ENCODE measurements at regions not wholly inside any gene's neighbourhood (a gene's known extent, or its start where the extent isn't known, plus 50 kb on each side); places are given as distances from the start of the nearest gene placed in this dataset.

- no peak for DNase-seq
These were observed 185.1 kb upstream of the CDKN3 start for GRCh38 chr14:54211551-54212308.

GRCh38 chr14:54213536-54213935 lies 183.3 kb upstream of the CDKN3 start:
- DNase-seq, result no peak

- no peak for DNase-seq
These were observed 180.0 kb upstream of the CDKN3 start for GRCh38 chr14:54216827-54217226.

- DNase-seq, result no peak
These were observed 177.3 kb upstream of the CDKN3 start for GRCh38 chr14:54219261-54220070.

DNA sequence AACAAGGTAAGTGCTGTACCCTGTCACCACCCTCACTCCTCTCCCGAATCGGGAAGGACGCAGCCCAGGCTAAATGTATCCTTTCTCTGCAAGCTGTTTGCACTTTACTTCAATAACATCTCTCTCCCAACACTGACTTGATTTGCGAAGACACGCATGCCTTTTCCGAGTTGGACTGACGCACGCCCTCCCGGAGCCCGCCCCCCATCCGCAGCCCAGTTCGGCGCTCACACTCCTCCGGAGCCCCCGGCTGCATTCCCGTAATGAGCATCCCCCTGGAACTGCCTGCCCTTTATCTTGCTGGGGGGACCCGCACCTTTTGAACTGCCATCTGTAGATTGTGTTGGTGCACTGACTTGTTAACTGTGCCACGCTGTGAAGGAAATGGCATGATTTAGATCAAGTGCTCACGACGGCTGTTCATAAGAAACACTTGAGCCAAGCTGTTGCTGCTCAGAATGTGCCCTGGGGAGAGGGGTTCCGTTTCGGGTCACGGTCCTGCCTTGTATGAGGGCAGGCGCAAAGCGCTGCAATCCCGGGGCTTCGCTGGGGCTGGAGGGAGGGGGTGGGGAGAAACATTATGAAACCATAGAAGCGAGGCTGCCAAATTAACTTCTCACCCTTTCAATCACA lies 176.6 kb upstream of the CDKN3 start:
- no peak for DNase-seq

GRCh38 chr14:54220704-54221431 lies 175.9 kb upstream of the CDKN3 start:
- DNase-seq, result no peak

DNA sequence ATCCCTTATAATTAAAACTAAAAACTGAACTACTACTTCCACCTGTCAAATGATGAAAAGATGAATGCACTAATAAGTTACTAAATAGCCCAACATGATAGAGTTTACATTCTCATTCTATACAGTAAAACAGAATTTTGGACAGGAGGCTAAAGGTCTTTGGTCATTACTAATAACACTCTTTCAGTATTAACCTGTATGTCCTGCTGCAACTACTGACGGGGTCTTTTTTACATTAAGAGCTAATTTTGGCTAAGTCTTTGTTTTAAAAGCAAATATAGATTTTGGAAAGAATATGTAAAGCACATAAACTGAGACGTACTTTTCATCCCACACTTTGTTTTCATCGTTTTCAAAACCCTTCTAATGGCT lies 175.4 kb upstream of the CDKN3 start:
- no peak for DNase-seq

DNA sequence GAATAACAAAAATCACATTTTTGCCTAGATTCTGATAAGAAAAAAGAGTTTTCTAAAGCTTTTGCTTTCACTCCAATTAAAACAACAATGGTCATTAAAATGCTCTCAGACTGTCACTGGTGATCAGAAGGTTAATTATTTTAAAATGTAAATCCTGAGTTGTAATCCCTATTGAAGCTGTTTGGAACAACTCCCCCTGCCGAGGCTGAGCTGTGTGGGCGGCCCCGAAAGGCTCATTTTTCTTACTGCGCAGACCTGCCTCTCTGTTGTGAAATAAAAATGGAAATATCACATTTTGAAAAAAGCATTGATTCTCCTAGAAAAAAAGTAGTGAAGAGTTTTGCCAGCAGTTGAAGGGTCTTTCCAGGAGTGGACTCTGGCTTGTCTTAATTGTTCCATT lies 174.8 kb upstream of the CDKN3 start:
- no peak for DNase-seq

DNA sequence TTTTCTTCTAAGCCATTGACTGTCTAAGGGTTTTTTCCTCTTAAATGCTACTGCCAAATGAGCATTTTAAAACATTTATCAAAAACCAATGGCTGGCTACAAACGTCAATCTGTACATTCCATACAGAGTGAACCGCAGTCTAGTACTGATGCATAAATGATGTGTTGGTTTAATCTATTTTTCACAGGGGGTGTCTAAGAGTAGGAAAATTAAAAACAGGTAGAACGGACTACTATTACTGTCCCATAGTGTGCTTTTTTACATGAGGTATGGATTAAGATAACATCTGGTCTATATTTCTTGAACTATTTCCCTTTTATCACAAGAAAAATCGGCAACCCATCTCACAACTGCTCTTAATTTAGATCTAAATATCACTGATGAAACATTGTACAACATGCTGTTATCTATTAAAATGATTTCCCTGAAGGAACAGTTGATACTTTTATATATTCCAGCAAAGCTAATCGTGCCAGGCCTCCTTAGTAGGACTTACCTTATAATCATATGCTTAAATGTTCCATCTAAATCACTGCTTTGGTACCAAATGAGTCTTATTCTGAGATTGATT lies 172.9 kb upstream of the CDKN3 start:
- DNase-seq, result no peak

GRCh38 chr14:54225457-54226060 lies 171.2 kb upstream of the CDKN3 start:
- no peak for DNase-seq

DNA sequence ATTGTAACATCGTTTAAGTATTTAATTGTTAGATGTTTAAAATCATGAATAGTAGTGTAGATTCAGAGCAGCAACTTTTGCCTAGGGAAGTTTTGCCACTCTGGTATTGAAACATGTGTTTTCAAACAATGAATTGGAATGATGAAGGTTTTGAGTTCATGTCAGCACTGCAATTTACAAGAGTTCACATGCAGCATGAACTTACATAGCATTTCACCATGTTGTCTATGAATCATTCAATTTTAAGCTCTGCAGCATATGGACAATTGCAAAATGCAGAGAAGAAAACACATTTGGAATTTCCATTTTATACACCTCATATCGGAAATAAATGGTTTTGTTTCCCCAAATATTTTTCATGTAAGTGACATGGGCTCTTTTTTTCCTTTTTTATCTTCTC lies 170.7 kb upstream of the CDKN3 start:
- no peak for DNase-seq

GRCh38 chr14:54226558-54226957 lies 170.2 kb upstream of the CDKN3 start:
- no peak for DNase-seq

DNA sequence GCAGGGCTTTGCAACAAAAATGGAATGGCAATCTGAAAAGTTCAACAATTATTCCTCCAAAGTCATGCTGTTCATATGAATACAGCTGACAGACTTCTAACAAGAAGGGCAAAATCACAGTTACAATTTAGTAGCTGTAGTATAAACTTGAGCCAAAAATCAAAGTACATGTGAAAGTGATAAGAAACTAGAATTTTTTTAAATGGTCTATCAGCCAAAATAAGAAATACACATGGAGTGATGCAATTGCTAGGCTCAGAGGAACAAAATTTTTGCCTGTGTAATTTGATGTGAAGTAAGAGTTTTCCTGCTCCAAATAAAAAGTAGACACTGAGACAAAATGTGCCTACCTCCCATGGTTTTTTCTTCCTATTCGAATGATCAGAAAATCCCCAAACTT lies 167.7 kb upstream of the CDKN3 start:
- no peak for DNase-seq

- no peak for DNase-seq
These were observed 166.2 kb upstream of the CDKN3 start for GRCh38 chr14:54230645-54231044.

DNA sequence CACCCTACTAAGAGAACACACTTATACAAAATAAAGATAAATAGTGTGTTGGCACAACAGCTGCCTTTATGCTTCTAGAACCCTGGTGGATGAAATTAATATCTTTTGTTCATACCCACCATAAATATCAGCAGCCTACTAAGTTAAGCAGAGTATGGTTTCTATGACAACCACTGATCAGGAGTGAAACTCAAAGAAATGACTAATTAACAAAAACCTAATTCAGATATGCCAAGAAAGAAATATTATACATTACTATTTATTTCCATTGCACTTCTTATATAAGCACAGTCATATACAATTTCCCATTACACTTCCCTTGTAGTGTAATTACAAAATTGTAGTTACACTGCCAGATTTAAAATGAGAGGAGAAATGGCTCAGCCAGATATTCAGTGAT lies 164.1 kb upstream of the CDKN3 start:
- no peak for DNase-seq

DNA sequence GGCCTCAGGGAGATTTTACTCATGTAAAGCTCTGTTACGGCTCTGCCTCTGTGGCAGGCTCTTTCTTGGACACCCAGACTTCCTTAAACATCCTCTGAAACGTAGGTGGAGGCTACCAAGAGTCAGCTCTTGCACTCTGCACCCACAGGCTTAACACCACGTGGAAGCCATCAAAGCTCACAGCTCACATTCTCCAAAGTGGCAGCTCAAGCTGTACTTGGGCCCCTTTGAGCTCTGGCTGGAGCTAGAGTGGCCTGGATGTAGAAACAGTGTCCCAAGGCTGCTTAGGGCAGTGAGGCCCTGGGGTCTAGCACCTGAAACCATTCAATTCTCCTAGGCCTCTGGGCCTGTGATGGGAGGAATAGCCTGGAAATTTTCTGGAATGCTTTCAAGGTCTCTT lies 155.3 kb upstream of the CDKN3 start:
- DNase-seq, result no peak

- no peak for DNase-seq
These were observed 145.5 kb upstream of the CDKN3 start for GRCh38 chr14:54251356-54251755.

DNA sequence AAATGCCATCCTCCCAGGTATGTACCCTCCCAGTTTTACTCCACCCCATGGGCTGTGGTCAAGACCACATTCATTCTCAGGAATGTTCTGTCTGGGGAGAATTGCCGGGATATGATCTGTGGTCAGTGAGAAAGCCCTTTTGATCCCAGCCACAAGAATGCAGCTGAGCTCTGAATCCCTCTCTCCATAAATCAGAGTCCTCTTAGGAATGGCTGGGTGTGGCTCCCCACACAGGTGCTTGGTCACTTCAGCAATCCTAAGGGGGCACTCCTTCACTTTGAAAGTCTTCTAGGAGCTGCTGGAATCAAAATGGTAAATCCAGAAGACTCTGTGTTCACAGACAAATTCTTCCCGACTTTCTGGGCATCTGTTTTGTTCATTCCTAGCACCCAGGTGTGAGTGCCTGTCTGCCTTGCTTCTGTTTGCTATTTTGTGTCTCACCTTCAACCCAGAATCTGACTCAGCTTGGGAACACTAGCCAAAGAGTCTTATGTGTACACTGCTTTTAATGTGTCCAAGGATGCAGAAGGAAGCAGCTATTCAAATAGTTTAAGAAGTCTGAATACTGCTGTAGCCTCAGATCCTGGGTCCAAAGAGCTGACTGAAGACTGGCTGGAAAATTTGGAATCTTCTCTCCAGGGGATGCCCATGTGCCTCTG lies 144.6 kb upstream of the CDKN3 start:
- no peak for DNase-seq

DNA sequence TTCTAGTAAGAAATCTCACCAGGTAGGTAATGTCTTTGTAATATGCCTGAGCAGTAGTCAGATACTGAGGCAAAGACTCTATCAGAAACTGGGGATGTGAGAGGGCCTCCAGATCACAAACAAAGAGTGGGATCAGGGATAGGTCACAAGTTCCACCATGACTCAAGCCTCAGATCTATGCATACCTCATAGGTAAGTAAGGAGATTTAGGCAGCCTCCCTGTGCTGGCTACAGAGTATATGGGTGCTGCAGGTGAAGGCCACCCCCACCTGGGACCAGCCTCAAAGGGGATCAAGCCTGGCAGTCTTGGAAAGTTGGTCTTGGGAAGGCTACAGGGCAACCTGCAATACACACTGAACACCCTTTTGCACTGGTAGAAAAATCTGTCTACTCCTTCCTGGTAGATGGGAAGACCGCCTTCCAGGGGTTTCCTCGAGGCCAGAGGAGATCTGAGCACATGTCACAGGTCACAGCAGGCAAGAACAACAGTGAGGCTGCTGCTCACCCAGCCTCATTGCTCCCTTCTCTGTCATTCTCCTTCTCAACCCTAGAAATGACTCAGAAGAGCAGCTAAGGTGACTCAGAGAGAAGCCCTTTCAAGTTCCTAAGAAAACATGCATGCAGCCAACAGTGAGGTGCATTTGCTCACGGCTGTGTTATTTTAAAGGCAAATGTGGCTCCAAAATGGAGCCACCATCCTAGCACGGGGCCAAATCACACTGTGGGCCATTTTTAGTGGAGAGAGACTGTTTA lies 143.4 kb upstream of the CDKN3 start:
- DNase-seq, result no peak

DNA sequence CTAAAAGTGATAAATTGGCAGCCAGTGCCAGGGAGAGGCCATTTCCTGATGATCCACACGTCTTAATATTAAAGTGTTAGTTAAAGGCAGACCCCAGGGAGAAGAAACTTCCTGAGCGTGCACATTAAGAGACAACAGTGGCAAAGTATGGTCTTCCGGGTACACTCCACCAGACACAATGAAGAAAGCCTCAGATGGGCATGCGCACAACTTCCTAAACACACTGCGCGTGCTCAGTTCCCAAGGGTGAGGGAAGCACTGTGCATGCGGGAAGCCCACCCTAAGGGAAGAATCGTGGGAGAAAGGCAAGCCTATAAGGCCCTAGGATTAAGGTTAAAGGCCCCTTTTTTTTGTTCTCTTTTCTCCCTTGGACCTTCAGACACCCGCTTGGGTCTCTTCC lies 140.7 kb upstream of the CDKN3 start:
- no peak for DNase-seq

DNA sequence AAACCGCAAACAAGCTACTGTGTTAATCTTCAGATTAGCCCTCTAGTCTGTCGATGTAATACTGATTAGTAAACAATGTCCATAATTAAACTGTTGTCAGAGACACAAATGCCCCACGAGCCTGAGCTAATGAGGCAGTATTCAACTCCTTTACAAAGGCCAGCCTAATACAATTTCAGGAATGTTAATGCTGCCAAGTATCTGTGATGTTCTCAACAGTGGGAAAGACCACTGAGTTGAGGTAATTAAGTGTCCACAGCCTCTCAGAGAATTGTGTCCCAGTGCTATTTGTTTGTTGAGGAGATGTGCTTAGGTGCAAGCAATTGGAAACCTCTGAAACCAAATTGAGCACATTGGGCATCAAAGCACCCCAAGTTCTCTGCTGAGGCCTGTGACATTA lies 139.4 kb upstream of the CDKN3 start:
- no peak for DNase-seq
